ENCODE measurements at regions not wholly inside any gene's neighbourhood (a gene's known extent, or its start where the extent isn't known, plus 50 kb on each side); places are given as distances from the start of the nearest gene placed in this dataset.

GRCh38 chr11:92387859-92388258 is 163.2 kb downstream of the FAT3 start:
- DNase-seq: no peak

GRCh38 chr11:92388380-92388779 is 163.8 kb downstream of the FAT3 start:
- DNase-seq: no peak

DNA sequence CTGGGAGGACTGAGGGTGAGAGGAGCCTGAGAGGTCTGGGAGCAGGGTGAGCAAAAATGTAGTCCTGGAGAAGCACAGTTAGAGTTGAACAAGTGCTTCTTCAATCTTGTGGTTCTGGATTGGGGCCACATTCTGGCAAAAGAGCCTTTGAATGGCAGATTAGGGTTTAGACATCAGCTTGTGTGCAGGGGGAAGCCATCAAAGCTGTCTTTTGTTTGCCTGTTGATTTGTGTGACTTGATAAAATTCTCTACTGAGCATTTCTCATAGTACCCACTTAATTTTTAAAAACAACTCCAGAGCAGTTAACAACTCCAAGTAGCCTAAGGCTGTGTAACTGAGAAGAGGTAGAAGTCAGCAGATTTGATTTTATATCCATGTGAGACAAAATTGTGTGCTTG is 166.2 kb downstream of the FAT3 start:
- DNase-seq: no peak

GRCh38 chr11:92391364-92391763 is 166.7 kb downstream of the FAT3 start:
- no peak for DNase-seq

DNA sequence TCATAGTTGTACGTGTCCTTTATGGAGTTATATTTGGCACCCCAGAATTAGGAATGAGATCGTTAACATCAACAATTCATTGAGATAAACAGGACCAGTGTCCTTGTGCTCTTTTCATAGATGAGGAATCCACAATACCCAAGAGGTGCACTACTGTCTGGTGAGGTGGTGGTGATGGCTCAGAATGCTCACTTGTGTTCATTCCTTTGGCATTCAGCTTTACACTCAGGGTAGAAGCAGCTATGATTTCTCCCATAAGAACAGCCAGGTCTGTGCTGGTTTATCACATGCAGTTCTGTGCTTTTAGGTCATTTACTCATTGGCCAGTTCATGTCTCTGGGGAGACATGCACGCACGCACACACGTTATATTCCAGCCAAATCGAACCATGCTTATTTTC is 167.2 kb downstream of the FAT3 start:
- no peak for DNase-seq

DNA sequence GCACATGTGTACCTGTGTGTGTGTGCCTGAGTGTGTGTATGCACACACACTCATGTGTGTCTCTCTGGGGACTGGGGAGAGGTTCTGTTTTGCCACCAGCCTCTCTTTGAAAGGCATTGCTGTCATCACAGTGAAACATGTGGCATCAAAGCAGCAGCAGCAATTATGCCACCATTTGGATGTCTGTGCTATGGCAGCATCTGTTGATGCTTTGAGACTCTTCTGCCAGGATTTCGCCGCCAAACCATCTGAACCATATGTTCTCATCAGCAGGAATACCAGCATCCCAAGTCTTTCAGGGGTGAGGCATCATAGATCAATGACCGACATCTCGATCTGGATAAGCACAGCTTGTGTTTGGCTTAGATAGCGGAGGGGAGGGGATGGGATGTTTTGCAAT is 168.6 kb downstream of the FAT3 start:
- DNase-seq: no peak

DNA sequence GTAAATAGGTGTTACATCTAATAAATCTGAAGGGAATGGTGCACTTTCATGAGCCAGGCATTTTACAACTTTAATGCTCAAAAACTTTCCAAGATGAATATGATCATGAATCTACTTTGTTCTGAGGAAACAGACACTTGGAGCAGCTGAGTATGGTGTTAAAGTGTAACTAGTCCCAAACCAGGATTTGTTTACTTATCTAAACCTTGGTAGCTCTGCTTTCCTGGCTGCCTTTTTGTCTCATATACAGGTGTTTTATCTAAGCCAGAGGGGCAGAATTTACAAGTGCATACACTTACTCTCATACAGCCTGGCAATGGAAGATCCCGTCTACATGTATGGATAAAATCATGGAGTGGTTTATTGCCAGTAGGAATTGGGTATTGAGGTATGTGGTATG is 171.5 kb downstream of the FAT3 start:
- DNase-seq: no peak

DNA sequence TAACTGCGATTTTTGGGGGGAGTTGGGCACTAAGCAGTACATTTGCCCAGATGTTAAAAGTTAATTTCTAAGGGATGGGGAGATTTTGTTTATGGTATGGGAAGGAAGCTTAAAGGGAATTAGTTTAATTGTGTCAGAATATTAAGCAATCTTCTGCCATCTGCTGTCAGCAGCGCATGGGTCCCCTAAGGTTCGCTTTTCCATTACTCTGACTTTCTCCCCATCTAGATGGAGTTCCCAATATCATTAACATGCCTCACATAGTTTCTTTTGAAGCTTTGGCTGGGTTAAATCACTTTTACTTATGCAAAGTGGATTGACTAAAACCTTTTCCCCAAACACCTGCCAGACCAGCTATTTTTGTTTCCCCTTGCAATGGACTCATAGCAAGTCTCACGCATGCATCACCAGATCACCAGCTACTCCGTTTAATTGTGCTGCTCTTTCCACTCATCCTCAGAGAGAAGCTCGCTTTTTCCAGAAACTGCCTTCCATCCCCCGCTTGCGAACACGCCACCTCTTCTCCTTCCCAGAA is 172.7 kb downstream of the FAT3 start:
- no peak for DNase-seq

- no peak for DNase-seq
These were observed 175.1 kb downstream of the FAT3 start for GRCh38 chr11:92399705-92400104.

DNA sequence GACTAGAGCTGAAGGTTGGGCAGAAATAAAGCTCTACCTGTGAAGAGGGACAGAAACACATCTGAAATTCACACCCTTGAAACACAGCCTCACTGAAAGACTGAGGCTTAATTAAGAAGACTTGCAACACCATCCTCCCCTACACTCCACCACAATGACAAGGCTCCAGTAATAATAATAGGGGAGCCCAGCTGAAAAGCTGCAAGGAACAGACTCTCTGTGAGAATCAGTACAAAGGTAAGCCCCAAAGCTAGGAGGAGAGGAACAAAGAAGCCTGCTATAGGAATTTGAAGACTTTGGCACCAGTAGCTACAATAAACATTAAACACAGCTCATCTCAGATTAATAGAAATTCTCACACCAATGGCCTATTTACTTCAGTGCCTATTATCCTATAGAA is 176.9 kb downstream of the FAT3 start:
- no peak for DNase-seq

GRCh38 chr11:92406472-92406871 is 181.9 kb downstream of the FAT3 start:
- no peak for DNase-seq

GRCh38 chr11:92409355-92409754 is 184.7 kb downstream of the FAT3 start:
- DNase-seq: no peak

GRCh38 chr11:92409956-92410355 is 185.3 kb downstream of the FAT3 start:
- no peak for DNase-seq

GRCh38 chr11:92410526-92410925 is 185.9 kb downstream of the FAT3 start:
- no peak for DNase-seq

- DNase-seq: no peak
These were observed 186.8 kb downstream of the FAT3 start for GRCh38 chr11:92411431-92411830.

GRCh38 chr11:92413757-92414513 is 189.3 kb downstream of the FAT3 start:
- no peak for DNase-seq

- DNase-seq: no peak
These were observed 192.5 kb downstream of the FAT3 start for GRCh38 chr11:92416971-92417725.

DNA sequence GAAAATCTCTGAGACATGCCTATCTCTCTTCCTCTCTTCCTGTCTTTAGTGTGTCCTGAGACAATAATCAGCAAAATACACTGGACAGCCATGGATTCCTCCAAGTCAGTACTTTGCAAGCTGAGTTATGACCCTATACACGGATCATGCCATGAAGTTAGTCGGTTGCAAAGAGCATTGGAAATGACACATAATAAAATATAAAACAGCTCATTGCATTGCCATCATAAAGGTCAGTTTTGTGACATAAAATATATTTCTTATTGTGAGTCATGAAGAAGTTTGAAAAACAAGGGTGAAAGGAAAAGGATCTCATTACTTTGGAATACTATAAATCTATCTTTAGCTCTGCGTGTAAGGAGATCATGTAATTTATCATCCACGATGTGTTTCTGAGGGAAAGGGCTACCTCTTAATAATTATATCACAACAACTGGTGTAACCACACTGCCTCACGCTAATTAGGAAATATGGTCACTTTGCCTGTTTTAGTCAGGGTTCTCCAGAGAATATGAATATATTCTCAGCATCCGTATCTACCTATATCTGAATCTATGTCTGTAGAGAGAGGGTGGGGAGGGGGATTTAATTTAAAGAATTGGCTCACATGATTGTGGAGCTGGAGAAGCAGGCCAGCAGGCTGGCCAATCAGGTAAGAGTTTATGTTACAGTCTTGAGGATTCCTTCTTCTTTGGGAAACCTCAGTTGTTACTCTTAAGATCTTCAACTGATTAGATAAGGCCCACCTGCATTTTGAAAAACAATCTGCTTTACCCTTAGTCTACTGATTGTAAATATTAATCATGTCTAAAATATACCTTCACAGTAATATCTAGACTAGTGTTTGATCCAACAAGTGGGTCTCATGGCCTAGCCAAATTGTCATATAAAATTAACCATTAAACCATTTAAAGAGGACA is 198.8 kb downstream of the FAT3 start:
- DNase-seq: no peak

DNA sequence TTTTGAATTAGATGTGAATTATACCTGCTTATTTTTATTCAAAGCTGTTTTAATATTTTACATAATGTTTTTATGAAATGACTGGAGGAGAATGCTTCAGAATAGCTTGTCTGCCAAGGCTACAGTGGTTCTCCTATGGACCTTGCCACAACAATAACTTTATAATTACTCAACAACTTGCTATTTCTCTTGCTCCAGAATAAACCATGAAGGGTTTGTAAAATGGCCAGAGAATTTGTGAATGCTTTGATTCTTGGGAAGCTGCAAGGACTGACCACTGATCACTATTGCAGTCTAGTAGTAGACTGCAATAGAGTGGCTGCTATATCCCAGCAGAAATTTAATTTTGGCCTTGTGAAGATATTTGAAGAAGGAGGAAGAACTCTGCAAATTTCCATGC is 199.7 kb downstream of the FAT3 start:
- no peak for DNase-seq

DNA sequence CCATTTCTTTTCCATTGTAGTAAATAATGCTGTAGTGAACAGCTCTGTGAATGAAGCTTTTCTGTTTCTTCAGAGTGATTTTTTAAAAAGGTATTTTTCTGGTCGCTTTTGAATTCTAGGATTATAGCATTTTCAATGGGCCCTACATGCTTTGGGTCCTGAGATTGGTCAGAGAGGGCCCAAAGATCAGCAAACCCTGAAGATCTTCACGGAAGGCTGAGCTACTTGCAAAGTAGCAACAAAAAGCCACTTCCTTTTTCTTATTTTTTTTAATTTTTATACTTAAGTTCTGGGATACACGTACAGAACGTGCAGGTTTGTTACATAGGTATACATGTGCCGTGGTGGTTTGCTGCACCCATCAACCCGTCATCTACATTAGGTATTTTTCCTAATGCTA is 200.5 kb downstream of the FAT3 start:
- no peak for DNase-seq

DNA sequence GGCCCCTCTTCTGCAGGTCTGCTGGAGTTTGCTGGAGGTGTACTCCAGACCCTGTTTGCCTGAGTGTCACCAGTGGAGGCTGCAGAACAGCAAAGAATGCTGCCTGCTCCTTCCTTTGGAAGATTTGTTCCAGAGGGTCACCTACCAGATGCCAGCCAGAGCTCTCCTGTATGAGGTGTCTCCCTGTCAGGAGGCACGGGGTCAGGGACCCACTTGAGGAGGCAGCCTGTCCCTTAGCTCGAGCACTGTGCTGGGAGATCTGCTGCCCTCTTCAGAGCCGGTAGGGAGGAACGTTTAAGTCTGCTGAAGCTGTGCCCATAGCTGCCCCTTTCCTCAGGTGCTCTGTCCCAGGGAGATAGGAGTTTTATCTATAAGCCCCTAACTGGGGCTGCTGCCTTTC is 207.9 kb downstream of the FAT3 start:
- DNase-seq: no peak

- no peak for DNase-seq
These were observed 211.7 kb downstream of the FAT3 start for GRCh38 chr11:92436034-92436920.
